BE2C (cell line): ENCODE measurements at regions not wholly inside any gene's neighbourhood (a gene's known extent, or its start where the extent isn't known, plus 50 kb on each side); places are given as distances from the start of the nearest gene placed in this dataset.

Source experiments
- DNase-seq: peaks from one replicate; pipeline ENCODE4 v3.0.0-alpha.2; 2020
- H3K27me3 ChIP-seq: fragments of 250-450 bp; sonication (Bioruptor Pico); 2 replicates; pipeline ENCODE4 v1.5.1; 2020; ENCODE audit warnings: mild to moderate bottlenecking
- H3K36me3 ChIP-seq: fragments of 250-450 bp; sonication (Bioruptor Pico); 2 replicates; pipeline ENCODE4 v1.5.1; 2020; ENCODE audit warnings: mild to moderate bottlenecking
- H3K4me1 ChIP-seq: fragments of 250-450 bp; sonication (Bioruptor Pico); 2 replicates; pipeline ENCODE4 v1.5.1; 2020
- H3K4me3 ChIP-seq: 2 replicates; pipeline ENCODE4 v1.5.1; 2011; ENCODE audit warnings: low read depth, low read length
- H3K9me3 ChIP-seq: fragments of 250-450 bp; sonication (Bioruptor Pico); 2 replicates; pipeline ENCODE4 v1.5.1; 2020
- TF ChIP-seq, protein P1 (sequence below): IDR thresholded peaks from 2 replicates; pipeline ENCODE4 v1.5.1; 2012; ENCODE audit warnings: mild to moderate bottlenecking, low read depth, low read length

DNA sequence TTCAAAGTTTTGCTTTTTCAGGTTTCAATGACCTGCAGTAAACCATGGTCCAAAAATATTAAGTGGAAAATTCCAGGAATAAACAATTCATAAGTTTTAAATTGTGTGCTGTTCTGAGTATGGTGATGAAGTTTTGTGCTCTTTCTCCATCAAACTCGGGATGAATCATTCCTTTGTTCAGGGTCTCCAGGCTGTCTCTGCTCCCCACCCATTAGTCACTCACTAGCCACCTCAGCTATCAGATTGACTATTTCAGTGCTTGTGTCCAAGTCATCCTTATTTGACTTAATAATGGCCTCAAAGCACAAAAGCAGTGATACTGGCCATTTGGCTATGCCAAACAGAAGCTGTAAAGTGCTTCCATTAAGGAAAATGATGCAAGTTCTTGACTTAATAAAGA is 1140.4 kb downstream of the EFNB2 start:
- Histone ChIP-seq H3K4me1 (no peaks in the 10 kb centered on the region), H3K9me3 (no peaks in the 10 kb centered on the region), H3K27me3 (no peaks in the 10 kb centered on the region), H3K4me3 (no peak overlapping the region), H3K36me3 (no peaks in the 10 kb centered on the region)
- TF ChIP-seq, protein P1, sequence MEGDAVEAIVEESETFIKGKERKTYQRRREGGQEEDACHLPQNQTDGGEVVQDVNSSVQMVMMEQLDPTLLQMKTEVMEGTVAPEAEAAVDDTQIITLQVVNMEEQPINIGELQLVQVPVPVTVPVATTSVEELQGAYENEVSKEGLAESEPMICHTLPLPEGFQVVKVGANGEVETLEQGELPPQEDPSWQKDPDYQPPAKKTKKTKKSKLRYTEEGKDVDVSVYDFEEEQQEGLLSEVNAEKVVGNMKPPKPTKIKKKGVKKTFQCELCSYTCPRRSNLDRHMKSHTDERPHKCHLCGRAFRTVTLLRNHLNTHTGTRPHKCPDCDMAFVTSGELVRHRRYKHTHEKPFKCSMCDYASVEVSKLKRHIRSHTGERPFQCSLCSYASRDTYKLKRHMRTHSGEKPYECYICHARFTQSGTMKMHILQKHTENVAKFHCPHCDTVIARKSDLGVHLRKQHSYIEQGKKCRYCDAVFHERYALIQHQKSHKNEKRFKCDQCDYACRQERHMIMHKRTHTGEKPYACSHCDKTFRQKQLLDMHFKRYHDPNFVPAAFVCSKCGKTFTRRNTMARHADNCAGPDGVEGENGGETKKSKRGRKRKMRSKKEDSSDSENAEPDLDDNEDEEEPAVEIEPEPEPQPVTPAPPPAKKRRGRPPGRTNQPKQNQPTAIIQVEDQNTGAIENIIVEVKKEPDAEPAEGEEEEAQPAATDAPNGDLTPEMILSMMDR: no peak
- DNase-seq: no peak

DNA sequence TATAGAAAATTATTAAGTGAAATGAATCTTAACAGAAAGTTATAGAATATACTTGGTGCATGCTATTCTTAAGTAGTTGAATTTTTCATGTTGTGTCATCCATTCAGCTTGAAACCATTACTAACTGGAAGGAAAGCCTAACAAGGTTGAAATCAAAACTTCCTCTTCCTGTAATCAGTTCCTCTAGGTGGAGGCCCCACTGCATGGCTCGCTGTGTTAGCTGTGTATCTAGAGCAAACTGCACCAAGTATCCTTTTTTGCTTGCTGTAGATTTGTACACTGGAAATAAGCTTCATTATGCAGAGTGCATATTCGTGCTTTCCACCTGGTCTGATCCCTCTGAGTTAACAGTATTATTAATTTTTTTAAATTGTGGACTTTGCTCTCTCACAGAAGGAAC is 1146.1 kb downstream of the EFNB2 start:
- TF ChIP-seq, protein P1: no peak
- Histone ChIP-seq H3K36me3 (no peaks in the 10 kb centered on the region), H3K4me3 (no peak overlapping the region), H3K4me1 (no peaks in the 10 kb centered on the region), H3K27me3 (no peaks in the 10 kb centered on the region), H3K9me3 (no peaks in the 10 kb centered on the region)
- DNase-seq: no peak

DNA sequence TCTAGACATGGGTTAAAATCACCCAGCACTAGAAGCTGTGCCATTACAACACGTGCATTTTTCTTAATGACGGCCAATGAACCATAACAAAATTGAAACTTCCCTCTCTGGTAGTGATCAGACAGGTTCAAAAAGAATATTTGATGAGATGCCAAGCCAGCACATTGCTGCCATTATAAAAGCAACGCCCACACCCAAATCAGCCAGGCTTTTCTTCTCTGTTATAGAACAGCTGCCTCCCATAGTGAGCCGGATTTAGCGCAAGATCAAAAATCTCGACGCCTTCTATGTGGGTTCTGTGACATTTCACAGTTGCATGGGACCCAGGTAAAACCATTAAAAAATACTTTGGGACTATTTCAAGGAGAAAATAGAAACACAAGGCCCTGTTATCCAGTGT is 1158.0 kb downstream of the EFNB2 start:
- Histone ChIP-seq H3K9me3 (no peaks in the 10 kb centered on the region), H3K36me3 (no peaks in the 10 kb centered on the region), H3K4me3 (no peak overlapping the region), H3K27me3 (no peaks in the 10 kb centered on the region), H3K4me1 (no peaks in the 10 kb centered on the region)
- no peak for DNase-seq
- TF ChIP-seq, protein P1: no peak

DNA sequence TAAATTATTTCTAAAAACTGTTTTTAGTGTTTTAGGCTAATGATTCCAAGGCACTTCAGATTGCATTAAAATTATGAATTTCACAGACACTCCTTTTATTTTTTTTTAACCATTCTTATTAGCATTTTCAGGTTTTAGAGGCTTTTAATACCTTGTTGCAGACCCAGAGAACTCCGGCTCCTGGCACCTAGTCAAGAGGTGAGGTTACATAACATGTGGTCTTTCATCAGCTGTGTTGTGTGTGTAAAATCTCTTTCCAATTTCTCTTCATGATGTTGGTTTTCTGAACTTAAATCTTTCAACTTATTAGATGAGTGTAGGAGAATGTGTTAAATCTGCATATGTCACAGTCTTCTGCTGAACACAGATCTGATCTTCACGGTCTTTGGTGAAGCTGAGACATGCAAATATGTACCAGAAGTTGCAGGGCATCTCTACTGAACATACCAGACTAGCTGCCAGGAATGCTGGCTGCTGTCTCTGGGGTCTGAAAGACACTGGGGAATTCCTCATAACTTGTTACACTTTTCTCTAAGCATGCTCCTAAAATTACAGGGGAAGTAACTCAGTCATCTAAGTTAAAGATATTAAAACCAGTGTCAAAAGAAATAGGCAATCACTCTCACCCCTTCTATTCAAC is 1165.3 kb downstream of the EFNB2 start:
- Histone ChIP-seq H3K36me3 (no peaks in the 10 kb centered on the region), H3K4me3 (no peak overlapping the region), H3K9me3 (no peaks in the 10 kb centered on the region), H3K27me3 (no peaks in the 10 kb centered on the region), H3K4me1 (peaks cover 11% of the 10 kb centered on the region; the same call in 1 of the 2 replicates)
- TF ChIP-seq, protein P1: no peak
- DNase-seq: no peak

DNA sequence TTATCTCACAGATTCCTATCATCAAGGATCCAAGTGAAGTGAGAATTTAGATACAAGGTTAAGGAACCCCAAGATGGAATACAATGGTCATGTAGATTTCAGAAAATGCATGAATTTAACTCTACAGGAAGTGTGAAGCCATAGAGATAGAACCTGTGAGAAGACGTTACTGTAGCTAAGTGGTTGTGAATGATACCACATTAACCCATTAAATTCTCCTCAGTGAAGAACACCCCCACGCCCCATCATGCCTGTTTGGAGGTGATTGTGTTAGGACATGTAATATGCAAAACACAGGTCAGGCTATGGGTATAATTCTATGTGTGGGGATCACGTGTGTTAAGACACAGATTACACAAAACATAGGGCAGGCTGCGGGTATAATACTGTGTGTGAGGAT is 1166.7 kb downstream of the EFNB2 start:
- Histone ChIP-seq H3K4me1 (peaks cover 14% of the 10 kb centered on the region; the same call in 1 of the 2 replicates), H3K9me3 (no peaks in the 10 kb centered on the region), H3K27me3 (no peaks in the 10 kb centered on the region), H3K4me3 (no peak overlapping the region), H3K36me3 (no peaks in the 10 kb centered on the region)
- TF ChIP-seq, protein P1: no peak
- no peak for DNase-seq

DNA sequence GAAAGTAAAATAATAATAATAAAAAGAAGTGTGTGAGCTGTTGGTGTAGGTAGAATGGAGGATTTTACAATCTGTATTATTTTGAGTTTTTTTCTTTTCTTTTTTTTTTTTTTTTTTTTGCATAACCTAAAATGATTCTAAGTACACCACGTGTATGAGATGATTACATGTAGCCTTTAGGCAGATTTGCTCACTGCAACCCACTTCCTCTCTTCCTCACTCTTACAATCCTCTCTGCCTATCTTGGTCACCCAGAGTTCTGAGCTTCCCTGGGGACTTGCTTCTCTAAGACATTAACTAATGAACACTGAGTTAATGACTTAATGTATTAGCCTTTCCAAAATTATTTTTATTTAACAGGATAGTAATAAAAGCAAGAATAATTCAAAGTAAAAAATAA is 1169.6 kb downstream of the EFNB2 start:
- TF ChIP-seq, protein P1: no peak
- Histone ChIP-seq H3K4me1 (peaks cover 14% of the 10 kb centered on the region; the same call in 1 of the 2 replicates), H3K9me3 (no peaks in the 10 kb centered on the region), H3K27me3 (no peaks in the 10 kb centered on the region), H3K36me3 (no peaks in the 10 kb centered on the region), H3K4me3 (no peak overlapping the region)
- no peak for DNase-seq
